Ovary (tissue), 3 donors: ENCODE measurements at regions not wholly inside any gene's neighbourhood (a gene's known extent, or its start where the extent isn't known, plus 50 kb on each side); places are given as distances from the start of the nearest gene placed in this dataset.

Experiments
- EP300 ChIP-seq: sonication (generic); formaldehyde crosslinking; IDR thresholded peaks from one replicate; pipeline ENCODE4 v1.6.1; 2017; ENCODE audit warnings: antibody characterized with exemption
- POLR2A ChIP-seq: fragments of 450-650 bp; IDR thresholded peaks from one replicate; pipeline ENCODE4 v1.6.1; 2017; ENCODE audit warnings: antibody characterized with exemption, mild to moderate bottlenecking, moderate library complexity
- TF ChIP-seq, protein P1 (sequence below), 3 donors: fragments of 450-650 bp in 2 of 3; fragments of 200-600 bp in 1 of 3; IDR thresholded peaks; one replicate each; pipeline versions ENCODE4 v1.5.1 to v1.8.0; 2016 to 2022; ENCODE audit warnings: antibody characterized with exemption in 3 of 3, mild to moderate bottlenecking in 1 of 3
- donor health status: DM: no; HTN: no; CAD: no.

DNA sequence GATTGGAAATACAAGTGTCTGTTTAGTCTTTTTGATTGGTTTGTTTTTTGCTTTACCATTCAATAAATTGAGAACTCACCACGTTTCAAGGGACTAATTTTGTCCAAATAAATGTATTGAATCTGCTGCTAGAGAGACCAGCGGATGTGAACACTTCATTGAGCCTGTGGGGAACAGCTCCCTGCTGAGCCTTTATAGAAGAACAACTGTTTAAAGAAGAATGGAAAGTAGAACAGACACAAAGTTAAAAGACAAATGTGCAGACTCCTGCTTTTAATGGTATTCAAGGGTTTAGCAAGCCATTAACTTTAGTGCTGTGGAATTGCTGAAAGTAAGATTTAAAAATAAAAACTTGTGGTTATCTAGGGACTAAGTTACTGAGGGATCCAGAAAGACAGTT, 817.7 kb upstream of the B3GALT2 start:
- TF ChIP-seq EP300 (no peak), POLR2A (no peak)
- TF ChIP-seq, protein P1, sequence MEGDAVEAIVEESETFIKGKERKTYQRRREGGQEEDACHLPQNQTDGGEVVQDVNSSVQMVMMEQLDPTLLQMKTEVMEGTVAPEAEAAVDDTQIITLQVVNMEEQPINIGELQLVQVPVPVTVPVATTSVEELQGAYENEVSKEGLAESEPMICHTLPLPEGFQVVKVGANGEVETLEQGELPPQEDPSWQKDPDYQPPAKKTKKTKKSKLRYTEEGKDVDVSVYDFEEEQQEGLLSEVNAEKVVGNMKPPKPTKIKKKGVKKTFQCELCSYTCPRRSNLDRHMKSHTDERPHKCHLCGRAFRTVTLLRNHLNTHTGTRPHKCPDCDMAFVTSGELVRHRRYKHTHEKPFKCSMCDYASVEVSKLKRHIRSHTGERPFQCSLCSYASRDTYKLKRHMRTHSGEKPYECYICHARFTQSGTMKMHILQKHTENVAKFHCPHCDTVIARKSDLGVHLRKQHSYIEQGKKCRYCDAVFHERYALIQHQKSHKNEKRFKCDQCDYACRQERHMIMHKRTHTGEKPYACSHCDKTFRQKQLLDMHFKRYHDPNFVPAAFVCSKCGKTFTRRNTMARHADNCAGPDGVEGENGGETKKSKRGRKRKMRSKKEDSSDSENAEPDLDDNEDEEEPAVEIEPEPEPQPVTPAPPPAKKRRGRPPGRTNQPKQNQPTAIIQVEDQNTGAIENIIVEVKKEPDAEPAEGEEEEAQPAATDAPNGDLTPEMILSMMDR (IDR thresholded peaks at IDR 0.05) = no peak
